Ovary (tissue), 3 donors: ENCODE measurements at regions not wholly inside any gene's neighbourhood (a gene's known extent, or its start where the extent isn't known, plus 50 kb on each side); places are given as distances from the start of the nearest gene placed in this dataset.
"Not testable (repeated sequence)": the region's sequence is repeated elsewhere in the genome, so short reads cannot be mapped to it uniquely, and the experiment has no call there.

ENCODE experiments used
- CTCF ChIP-seq, 3 donors: fragments of 450-650 bp in 2 of 3; fragments of 200-600 bp in 1 of 3; IDR thresholded peaks; one replicate each; pipeline versions ENCODE4 v1.5.1 to v1.8.0; 2016 to 2022; ENCODE audit warnings: antibody characterized with exemption in 3 of 3, mild to moderate bottlenecking in 1 of 3
- EP300 ChIP-seq: sonication (generic); formaldehyde crosslinking; IDR thresholded peaks from one replicate; pipeline ENCODE4 v1.6.1; 2017; ENCODE audit warnings: antibody characterized with exemption
- POLR2A ChIP-seq: fragments of 450-650 bp; IDR thresholded peaks from one replicate; pipeline ENCODE4 v1.6.1; 2017; ENCODE audit warnings: antibody characterized with exemption, mild to moderate bottlenecking, moderate library complexity
- donor health status: DM: no; HTN: no; CAD: no.

- not testable (repeated sequence) for TF ChIP-seq CTCF (IDR thresholded peaks at IDR 0.05); EP300; POLR2A
Measured at GRCh38 chr6:69560597-69560996, 236.2 kb downstream of the LMBRD1 start.
